H1 (cell line): ENCODE measurements at regions not wholly inside any gene's neighbourhood (a gene's known extent, or its start where the extent isn't known, plus 50 kb on each side); places are given as distances from the start of the nearest gene placed in this dataset.

Experiments used
- BCL11A ChIP-seq, 2 experiments: IDR thresholded peaks; one replicate each; pipeline ENCODE4 v1.6.1; 2011; ENCODE audit warnings: low read depth in 2 of 2, low read length in 2 of 2, mild to moderate bottlenecking in 2 of 2
- CHD7 ChIP-seq: fragments of 300-600 bp; sonication (generic); IDR thresholded peaks from 2 replicates; pipeline ENCODE4 v1.7.1; 2012; ENCODE audit warnings: low read length, moderate library complexity, mild to moderate bottlenecking, inconsistent platforms; ENCODE audit not compliant: insufficient replicate concordance
- HDAC2 ChIP-seq, 2 experiments: fragments of 300-600 bp in 1 of 2; sonication (generic) in 1 of 2; IDR thresholded peaks; 2 replicates each; pipeline ENCODE4 v1.6.1; 2011 to 2012; ENCODE audit warnings: low read depth in 2 of 2, low read length in 2 of 2, mild to moderate bottlenecking in 2 of 2, moderate library complexity in 2 of 2, borderline replicate concordance in 1 of 2, inconsistent platforms in 1 of 2
- NANOG ChIP-seq: IDR thresholded peaks from 2 replicates; pipeline ENCODE4 v1.6.1; 2011; ENCODE audit warnings: low read length, low read depth, mild to moderate bottlenecking, inconsistent platforms; ENCODE audit not compliant: insufficient read depth, poor library complexity, severe bottlenecking
- POLR2AphosphoS5 ChIP-seq: IDR thresholded peaks from 2 replicates; pipeline ENCODE4 v1.6.1; 2011; ENCODE audit warnings: low read depth, low read length
- RBBP5 ChIP-seq: IDR thresholded peaks from 2 replicates; pipeline ENCODE4 v1.7.1; 2012; ENCODE audit warnings: low read depth, mild to moderate bottlenecking, inconsistent platforms, low read length, moderate library complexity, borderline replicate concordance
- RFX5 ChIP-seq: IDR thresholded peaks from 2 replicates; pipeline ENCODE4 v1.6.1; 2011; ENCODE audit warnings: low read depth, low read length, improper control_type of control experiment, borderline replicate concordance
- YY1 ChIP-seq: IDR thresholded peaks from 2 replicates; pipeline ENCODE4 v1.6.1; 2011; ENCODE audit warnings: low read depth, mild to moderate bottlenecking, low read length

DNA sequence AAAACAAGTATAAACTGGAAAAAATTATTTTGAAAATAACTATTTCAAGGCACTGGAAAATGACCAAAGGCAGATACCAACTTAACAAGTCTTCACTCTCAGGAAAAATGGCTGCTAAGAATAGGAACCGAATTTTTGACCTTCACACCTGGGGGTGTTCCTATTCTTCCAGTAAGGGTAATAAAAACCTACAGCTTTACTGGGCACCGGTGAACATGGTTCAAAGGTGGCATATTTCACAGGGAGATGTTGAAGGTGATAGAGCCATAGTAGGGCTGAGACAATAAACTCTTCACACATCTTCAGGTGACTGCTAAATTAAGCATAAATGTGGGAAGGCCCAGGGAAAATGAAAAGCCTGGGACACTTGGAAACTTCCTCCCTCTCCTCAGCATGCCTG is 65.4 kb upstream of the IFFO2 start (continued):
- no peak for TF ChIP-seq CHD7
- TF ChIP-seq NANOG, result no peak
- TF ChIP-seq RBBP5, result no peak
- no peak for TF ChIP-seq RFX5
- TF ChIP-seq POLR2AphosphoS5, result no peak
- no peak for TF ChIP-seq BCL11A (IDR thresholded peaks at IDR 0.05; ENCODE audit: low read depth in 2 of 2, low read length in 2 of 2)
- TF ChIP-seq YY1, result no peak
- TF ChIP-seq HDAC2 (IDR thresholded peaks at IDR 0.05; ENCODE audit: borderline replicate concordance in 1 of 2, low read depth in 2 of 2, low read length in 2 of 2), result no peak
